ENCODE measurements at regions not wholly inside any gene's neighbourhood (a gene's known extent, or its start where the extent isn't known, plus 50 kb on each side); places are given as distances from the start of the nearest gene placed in this dataset.

DNA sequence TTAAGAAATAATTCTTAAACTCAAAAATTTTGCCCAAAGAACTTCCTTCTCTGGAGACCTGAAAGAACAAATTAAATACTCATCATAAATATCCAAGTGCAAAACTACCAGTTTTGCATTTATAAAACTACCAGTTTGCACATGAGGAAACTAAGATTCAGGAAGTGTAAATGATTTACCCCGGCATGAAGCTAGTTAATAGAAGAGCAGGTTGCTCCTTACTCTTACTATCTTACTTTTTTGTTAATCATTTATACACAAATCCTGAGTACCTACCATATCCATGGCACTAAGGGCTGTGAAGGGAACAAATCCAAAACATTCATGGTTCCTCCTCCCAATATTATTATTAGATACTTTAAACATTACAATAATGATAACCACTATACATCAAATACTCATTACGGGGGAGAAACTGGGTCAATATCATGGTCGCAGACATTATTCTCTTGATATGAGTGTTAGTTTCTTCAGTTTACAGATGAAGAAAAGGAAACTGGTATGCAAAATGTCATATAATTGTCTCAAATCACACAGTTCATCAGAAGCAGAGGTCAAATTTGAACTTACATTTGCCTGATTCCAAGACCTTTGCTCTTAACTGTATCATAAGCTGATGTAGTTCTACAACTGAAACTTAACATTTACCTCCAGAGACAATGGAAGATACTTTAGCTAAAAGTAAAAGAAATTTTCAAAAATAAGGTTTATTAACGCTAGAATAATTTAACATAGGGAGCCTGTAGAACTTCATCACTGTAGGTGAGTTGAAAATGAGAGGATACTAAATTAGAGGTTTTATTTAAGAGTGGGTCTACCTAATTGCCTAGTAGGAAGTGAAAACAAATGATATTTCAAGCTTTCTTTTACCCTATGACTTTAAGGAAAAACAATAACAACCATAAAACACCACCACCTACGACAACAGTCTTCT is 74.5 kb downstream of the FAM76B start:
- TF ChIP-seq, protein P1, sequence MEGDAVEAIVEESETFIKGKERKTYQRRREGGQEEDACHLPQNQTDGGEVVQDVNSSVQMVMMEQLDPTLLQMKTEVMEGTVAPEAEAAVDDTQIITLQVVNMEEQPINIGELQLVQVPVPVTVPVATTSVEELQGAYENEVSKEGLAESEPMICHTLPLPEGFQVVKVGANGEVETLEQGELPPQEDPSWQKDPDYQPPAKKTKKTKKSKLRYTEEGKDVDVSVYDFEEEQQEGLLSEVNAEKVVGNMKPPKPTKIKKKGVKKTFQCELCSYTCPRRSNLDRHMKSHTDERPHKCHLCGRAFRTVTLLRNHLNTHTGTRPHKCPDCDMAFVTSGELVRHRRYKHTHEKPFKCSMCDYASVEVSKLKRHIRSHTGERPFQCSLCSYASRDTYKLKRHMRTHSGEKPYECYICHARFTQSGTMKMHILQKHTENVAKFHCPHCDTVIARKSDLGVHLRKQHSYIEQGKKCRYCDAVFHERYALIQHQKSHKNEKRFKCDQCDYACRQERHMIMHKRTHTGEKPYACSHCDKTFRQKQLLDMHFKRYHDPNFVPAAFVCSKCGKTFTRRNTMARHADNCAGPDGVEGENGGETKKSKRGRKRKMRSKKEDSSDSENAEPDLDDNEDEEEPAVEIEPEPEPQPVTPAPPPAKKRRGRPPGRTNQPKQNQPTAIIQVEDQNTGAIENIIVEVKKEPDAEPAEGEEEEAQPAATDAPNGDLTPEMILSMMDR (IDR thresholded peaks at IDR 0.05) = no peak
- TF ChIP-seq, protein P2, sequence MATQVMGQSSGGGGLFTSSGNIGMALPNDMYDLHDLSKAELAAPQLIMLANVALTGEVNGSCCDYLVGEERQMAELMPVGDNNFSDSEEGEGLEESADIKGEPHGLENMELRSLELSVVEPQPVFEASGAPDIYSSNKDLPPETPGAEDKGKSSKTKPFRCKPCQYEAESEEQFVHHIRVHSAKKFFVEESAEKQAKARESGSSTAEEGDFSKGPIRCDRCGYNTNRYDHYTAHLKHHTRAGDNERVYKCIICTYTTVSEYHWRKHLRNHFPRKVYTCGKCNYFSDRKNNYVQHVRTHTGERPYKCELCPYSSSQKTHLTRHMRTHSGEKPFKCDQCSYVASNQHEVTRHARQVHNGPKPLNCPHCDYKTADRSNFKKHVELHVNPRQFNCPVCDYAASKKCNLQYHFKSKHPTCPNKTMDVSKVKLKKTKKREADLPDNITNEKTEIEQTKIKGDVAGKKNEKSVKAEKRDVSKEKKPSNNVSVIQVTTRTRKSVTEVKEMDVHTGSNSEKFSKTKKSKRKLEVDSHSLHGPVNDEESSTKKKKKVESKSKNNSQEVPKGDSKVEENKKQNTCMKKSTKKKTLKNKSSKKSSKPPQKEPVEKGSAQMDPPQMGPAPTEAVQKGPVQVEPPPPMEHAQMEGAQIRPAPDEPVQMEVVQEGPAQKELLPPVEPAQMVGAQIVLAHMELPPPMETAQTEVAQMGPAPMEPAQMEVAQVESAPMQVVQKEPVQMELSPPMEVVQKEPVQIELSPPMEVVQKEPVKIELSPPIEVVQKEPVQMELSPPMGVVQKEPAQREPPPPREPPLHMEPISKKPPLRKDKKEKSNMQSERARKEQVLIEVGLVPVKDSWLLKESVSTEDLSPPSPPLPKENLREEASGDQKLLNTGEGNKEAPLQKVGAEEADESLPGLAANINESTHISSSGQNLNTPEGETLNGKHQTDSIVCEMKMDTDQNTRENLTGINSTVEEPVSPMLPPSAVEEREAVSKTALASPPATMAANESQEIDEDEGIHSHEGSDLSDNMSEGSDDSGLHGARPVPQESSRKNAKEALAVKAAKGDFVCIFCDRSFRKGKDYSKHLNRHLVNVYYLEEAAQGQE (IDR thresholded peaks at IDR 0.05; ENCODE audit: low read depth, low read length) = no peak
